HCT116 (cell line): ENCODE measurements at regions not wholly inside any gene's neighbourhood (a gene's known extent, or its start where the extent isn't known, plus 50 kb on each side); places are given as distances from the start of the nearest gene placed in this dataset.

ENCODE experiments used
- ATAC-seq: fragments of 200-7000 bp; cut with Tn5 transposase; 2 replicates; pipeline ENCODE4 v1.9.1; 2020; ENCODE audit warnings: mild to moderate bottlenecking, moderate library complexity
- BruUV-seq: library from RNA; stranded (reverse); fragments of 400-500 nt; replicated peaks from 2 replicates; lab custom pipeline; 2021; lab: Mats Ljungman, UMichigan
- CTCF ChIA-PET: fragments of 300-600 bp; sonication (Branson Sonifier 250); formaldehyde crosslinking; loops from one replicate; lab custom pipeline; 2021; ENCODE audit warnings: antibody characterized with exemption; lab: Charles Lee
- POLR2A ChIA-PET: fragments of 300-600, 350-600 bp; sonication (Branson Sonifier 250); formaldehyde crosslinking; loops from one replicate; lab custom pipeline; 2021; ENCODE audit warnings: antibody characterized with exemption; lab: Charles Lee
- RAD21 ChIA-PET, 2 experiments: fragments of 300-600 bp; sonication (Branson Sonifier 250); formaldehyde crosslinking; loops; one replicate each; lab custom pipeline; 2023; ENCODE audit warnings: low total read pairs in 2 of 2; ENCODE audit not compliant: uncharacterized antibody in 2 of 2, unreplicated experiment in 2 of 2, low non-redundant PET in 1 of 2; lab: Charles Lee
- DNase-seq: peaks from one replicate; pipeline ENCODE4 v3.0.0-alpha.2; 2010; ENCODE audit warnings: low read depth, low spot score
- H2AFZ ChIP-seq: fragments of 200-600 bp; shearing (Covaris generic), sonication (generic); 2 replicates; pipeline ENCODE4 v1.6.1; 2017; ENCODE audit warnings: low read depth, mixed run types, mixed read lengths, antibody characterized with exemption, low read length; ENCODE audit not compliant: poor library complexity, severe bottlenecking
- H3K27ac ChIP-seq: 2 replicates; pipeline ENCODE4 v1.5.1; 2012; ENCODE audit warnings: low read depth, low read length
- H3K27me3 ChIP-seq: fragments of 200-600 bp; sonication (generic); 2 replicates; pipeline ENCODE4 v1.6.1; 2016; ENCODE audit warnings: mixed run types, low read length, mixed read lengths; ENCODE audit not compliant: insufficient read depth
- H3K36me3 ChIP-seq, 2 experiments: fragments of 200-500 bp in 1 of 2; fragments of 200-600 bp in 1 of 2; sonication (Bioruptor generic) in 1 of 2; sonication (generic) in 1 of 2; 2 replicates each; pipeline versions ENCODE4 v1.5.1 to v1.6.1; 2014 to 2016; ENCODE audit warnings: low read length in 2 of 2, inconsistent platforms in 1 of 2, mixed read lengths in 1 of 2, mixed run types in 1 of 2; ENCODE audit not compliant: insufficient read depth in 2 of 2, control insufficient read depth in 1 of 2
- H3K4me1 ChIP-seq, 2 experiments: fragments of 200-600 bp in 1 of 2; sonication (generic) in 1 of 2; 2 replicates each; pipeline versions ENCODE4 v1.5.1 to v1.6.1; 2012 to 2017; ENCODE audit warnings: low read length in 2 of 2, inconsistent platforms in 1 of 2, mild to moderate bottlenecking in 1 of 2, mixed read lengths in 1 of 2, mixed run types in 1 of 2, moderate library complexity in 1 of 2; ENCODE audit not compliant: insufficient read depth in 2 of 2, control insufficient read depth in 1 of 2
- H3K4me2 ChIP-seq: fragments of 200-600 bp; sonication (generic); 2 replicates; pipeline ENCODE4 v1.6.1; 2017; ENCODE audit warnings: mixed run types, low read length, mixed read lengths
- H3K4me3 ChIP-seq, 2 experiments: fragments of 200-600 bp in 1 of 2; sonication (generic) in 1 of 2; replicated peaks in 1 of 2; 2 replicates each; pipeline ENCODE4 v1.5.1; 2011 to 2016; ENCODE audit warnings: low read length in 2 of 2, control low read depth in 1 of 2, low read depth in 1 of 2, mild to moderate bottlenecking in 1 of 2, mixed read lengths in 1 of 2, mixed run types in 1 of 2
- H3K79me2 ChIP-seq: fragments of 200-600 bp; sonication (generic); 2 replicates; pipeline ENCODE4 v1.6.1; 2017; ENCODE audit warnings: mild to moderate bottlenecking, mixed run types, low read length, moderate library complexity, mixed read lengths; ENCODE audit not compliant: insufficient read depth
- H3K9ac ChIP-seq: fragments of 200-600 bp; sonication (generic); 2 replicates; pipeline ENCODE4 v1.6.1; 2016; ENCODE audit warnings: low read length, mixed read lengths
- H3K9me2 ChIP-seq: fragments of 200-600 bp; sonication (generic), shearing (Covaris generic); 2 replicates; pipeline ENCODE4 v1.6.1; 2017; ENCODE audit warnings: mixed run types, mild to moderate bottlenecking, moderate library complexity; ENCODE audit not compliant: insufficient read depth
- H3K9me3 ChIP-seq, 2 experiments: fragments of 200-500 bp in 1 of 2; fragments of 200-600 bp in 1 of 2; sonication (Bioruptor generic) in 1 of 2; sonication (generic) in 1 of 2; 2 replicates each; pipeline ENCODE4 v1.6.1; 2014 to 2017; ENCODE audit warnings: low read length in 2 of 2, mixed read lengths in 2 of 2, inconsistent platforms in 1 of 2, low read depth in 1 of 2, mild to moderate bottlenecking in 1 of 2, mixed run types in 1 of 2, moderate library complexity in 1 of 2; ENCODE audit not compliant: control insufficient read depth in 1 of 2, insufficient read depth in 1 of 2
- H4K20me1 ChIP-seq: fragments of 200-600 bp; sonication (generic), shearing (Covaris generic); 2 replicates; pipeline ENCODE4 v1.6.1; 2017; ENCODE audit warnings: mixed run types, mild to moderate bottlenecking, moderate library complexity; ENCODE audit not compliant: insufficient read depth
- ATF3 ChIP-seq: IDR thresholded peaks from 2 replicates; pipeline ENCODE4 v1.6.1; 2012
- CTCF ChIP-seq, 3 experiments: fragments of 200-600 bp in 1 of 3; sonication (generic) in 1 of 3; IDR thresholded peaks in 2 of 3; conservative IDR thresholded peaks in 1 of 3; 2 replicates each; pipeline ENCODE4 v1.5.1; 2012 to 2017; ENCODE audit warnings: low read depth in 2 of 3, low read length in 2 of 3, antibody characterized with exemption in 1 of 3, borderline replicate concordance in 1 of 3, control low read depth in 1 of 3, mild to moderate bottlenecking in 1 of 3, mixed read lengths in 1 of 3, mixed run types in 1 of 3, moderate library complexity in 1 of 3; ENCODE audit not compliant: insufficient read depth in 1 of 3
- EGR1 ChIP-seq: IDR thresholded peaks from 2 replicates; pipeline ENCODE4 v1.6.1; 2012; ENCODE audit warnings: low read depth
- ELF1 ChIP-seq: IDR thresholded peaks from 2 replicates; pipeline ENCODE4 v1.6.1; 2012; ENCODE audit warnings: low read depth, borderline replicate concordance
- EZH2 ChIP-seq: fragments of 200-600 bp; sonication (generic); IDR thresholded peaks from 2 replicates; pipeline ENCODE4 v1.6.1; 2017; ENCODE audit warnings: antibody characterized with exemption, mixed run types
- POLR2AphosphoS5 ChIP-seq: IDR thresholded peaks from 2 replicates; pipeline ENCODE4 v1.6.1; 2011; ENCODE audit warnings: mild to moderate bottlenecking, low read depth, low read length, moderate library complexity
- RAD21 ChIP-seq: IDR thresholded peaks from 2 replicates; pipeline ENCODE4 v1.6.1; 2012; ENCODE audit warnings: low read depth, mild to moderate bottlenecking
- SIN3A ChIP-seq: IDR thresholded peaks from 2 replicates; pipeline ENCODE4 v1.6.1; 2012; ENCODE audit warnings: low read depth
- SRF ChIP-seq: IDR thresholded peaks from 2 replicates; pipeline ENCODE4 v1.6.1; 2012; ENCODE audit warnings: low read depth
- ZBTB33 ChIP-seq: IDR thresholded peaks from 2 replicates; pipeline ENCODE4 v1.6.1; 2011; ENCODE audit warnings: mild to moderate bottlenecking, low read length, moderate library complexity; ENCODE audit not compliant: insufficient replicate concordance; ENCODE audit errors: extremely low read depth
- ZFX ChIP-seq: fragments of 450-650 bp; IDR thresholded peaks from 2 replicates; pipeline ENCODE4 v1.6.1; 2017
- intact Hi-C: fragments of 100-400 bp; cut with micrococcal nuclease; formaldehyde crosslinking; loops from 2 replicates; pipeline ENCODE4 v1.10.0; 2022

GRCh38 chr5:143571642-143572624 is 168.4 kb upstream of the NR3C1 start:
- no peak overlapping the region for H3K27ac ChIP-seq
- CTCF ChIA-PET: no interaction called here

GRCh38 chr5:143570989-143571388 is 167.5 kb upstream of the NR3C1 start:
- POLR2A ChIA-PET: no interaction called here
- H3K36me3 ChIP-seq: no peaks in the 10 kb centered on the region
- H4K20me1 ChIP-seq: no peaks in the 10 kb centered on the region
- H3K9me2 ChIP-seq: no peaks in the 10 kb centered on the region
- DNase-seq: no peak
- H2AFZ ChIP-seq: no peak overlapping the region
- CTCF ChIA-PET: no interaction called here
- no peaks in the 10 kb centered on the region for H3K27me3 ChIP-seq
- H3K4me1 ChIP-seq: no peaks in the 10 kb centered on the region
- no peaks in the 10 kb centered on the region for H3K9me3 ChIP-seq
- RAD21 ChIA-PET: no interaction called here
- intact Hi-C loops: no loop called here
- no peaks in the 10 kb centered on the region for H3K79me2 ChIP-seq
- H3K4me2 ChIP-seq: no peak overlapping the region
- H3K4me3 ChIP-seq: no peak overlapping the region
- no peak for TF ChIP-seq RAD21
- no peak for TF ChIP-seq SIN3A
- TF ChIP-seq SRF: no peak
- TF ChIP-seq EZH2: no peak
- TF ChIP-seq EGR1: no peak
- no peak for TF ChIP-seq ELF1
- TF ChIP-seq ZBTB33: no peak
- TF ChIP-seq ATF3: no peak
- no peak for TF ChIP-seq CTCF (IDR thresholded peaks at IDR 0.05 in 2 of 3, conservative IDR thresholded peaks at IDR 0.05 in 1 of 3; ENCODE audit: borderline replicate concordance in 1 of 3, insufficient read depth in 1 of 3, low read depth in 2 of 3, low read length in 2 of 3)
- no peak for TF ChIP-seq ZFX
- no peak overlapping the region for H3K9ac ChIP-seq
- no TSS peak for BruUV-seq
- H3K27ac ChIP-seq: no peak overlapping the region
- ATAC-seq: no peak

More at GRCh38 chr5:143571642-143572624, 168.4 kb upstream of the NR3C1 start:
- Histone ChIP-seq H3K4me2 (no peak overlapping the region), H3K36me3 (no peaks in the 10 kb centered on the region), H3K4me3 (no peak overlapping the region), H2AFZ (no peak overlapping the region), H3K9me2 (no peaks in the 10 kb centered on the region), H3K27me3 (no peaks in the 10 kb centered on the region), H3K4me1 (no peaks in the 10 kb centered on the region), H4K20me1 (no peaks in the 10 kb centered on the region), H3K9me3 (no peaks in the 10 kb centered on the region)
- ATAC-seq (no peak), DNase-seq (no peak)
- ChIA-PET POLR2A (no interaction called here), RAD21 (no interaction called here)
- intact Hi-C loops: no loop called here
- BruUV-seq: no TSS peak
- TF ChIP-seq POLR2AphosphoS5: no peak
- TF ChIP-seq, all 23 proteins: peak for 0
- Histone ChIP-seq H3K79me2 (no peaks in the 10 kb centered on the region), H3K9ac (no peak overlapping the region)
